Body of pancreas (tissue), 4 donors: ENCODE measurements at regions not wholly inside any gene's neighbourhood (a gene's known extent, or its start where the extent isn't known, plus 50 kb on each side); places are given as distances from the start of the nearest gene placed in this dataset.

Source experiments
- ATAC-seq: fragments of 150-250 bp; one replicate; pipeline ENCODE4 v1.9.1; 2016
- DNase-seq, 4 donors: peaks; one replicate each; pipeline ENCODE4 v3.0.0-alpha.2; 2019
- H3K27ac ChIP-seq, 4 donors: fragments of 200-600 bp; sonication (generic); 1 replicate in 3 of 4; 2 replicates in 1 of 4; pipeline versions ENCODE4 v1.5.1 to v1.6.1; 2016 to 2019; ENCODE audit warnings: mild to moderate bottlenecking in 1 of 4, mixed read lengths in 1 of 4, moderate library complexity in 1 of 4
- H3K27me3 ChIP-seq, 2 donors: fragments of 200-600 bp; sonication (generic); one replicate each; pipeline ENCODE4 v1.6.0; 2016; ENCODE audit warnings: mild to moderate bottlenecking in 1 of 2
- H3K36me3 ChIP-seq, 2 donors: fragments of 200-600 bp; sonication (generic); replicated peaks in 1 of 2; 2 replicates each; pipeline ENCODE4 v1.5.1; 2016; ENCODE audit warnings: low read depth in 2 of 2; ENCODE audit not compliant: insufficient read depth in 1 of 2
- H3K4me1 ChIP-seq: fragments of 200-600 bp; sonication (generic); one replicate; pipeline ENCODE4 v1.6.0; 2016
- H3K4me3 ChIP-seq, 2 donors: fragments of 200-600 bp; sonication (generic); 1 replicate in 1 of 2; 2 replicates in 1 of 2; pipeline ENCODE4 v1.5.1; 2016 to 2019
- H3K9me3 ChIP-seq, 3 donors: fragments of 200-600 bp; sonication (generic); 1 replicate in 2 of 3; 2 replicates in 1 of 3; pipeline ENCODE4 v1.5.1; 2016
- CTCF ChIP-seq, 7 experiments: fragments of 450-650 bp in 4 of 7; fragments of 200-600 bp in 3 of 7; sonication (generic) in 3 of 7; IDR thresholded peaks; one replicate each; pipeline ENCODE4 v1.5.1; 2016 to 2019; ENCODE audit warnings: antibody characterized with exemption in 7 of 7
- POLR2A ChIP-seq, 3 donors: fragments of 450-650 bp; IDR thresholded peaks; one replicate each; pipeline ENCODE4 v1.6.1; 2016; ENCODE audit warnings: antibody characterized with exemption in 3 of 3, mild to moderate bottlenecking in 2 of 3
- WGBS, 2 donors: methylation state at CpG; one replicate each; pipeline ENCODE4 v1.1.5; 2017; 5-methylcytosine and 5-hydroxymethylcytosine counted together
- intact Hi-C: fragments of 100-400 bp; cut with DNase I; formaldehyde crosslinking; loops from one replicate; pipeline ENCODE4 v1.15.1; 2023

- no peaks in the 10 kb centered on the region for H3K4me1 ChIP-seq
- no peak for TF ChIP-seq CTCF (IDR thresholded peaks at IDR 0.05)
- TF ChIP-seq POLR2A (IDR thresholded peaks at IDR 0.05): no peak
- ATAC-seq (no peak), DNase-seq (no peak)
- H3K27me3 ChIP-seq: no peaks in the 10 kb centered on the region
- H3K36me3 ChIP-seq: no peaks in the 10 kb centered on the region
- intact Hi-C loops: no loop called here
- no peaks in the 10 kb centered on the region for H3K9me3 ChIP-seq
- H3K27ac ChIP-seq: no peak overlapping the region
- H3K4me3 ChIP-seq: no peak overlapping the region
Observed at GRCh38 chr12:41983856-41984255, 160.8 kb downstream of the GXYLT1 start.

GRCh38 chr12:41983394-41983793, 161.3 kb downstream of the GXYLT1 start:
- Histone ChIP-seq H3K4me3 (no peak overlapping the region), H3K36me3 (no peaks in the 10 kb centered on the region), H3K4me1 (no peaks in the 10 kb centered on the region), H3K27ac (no peak overlapping the region), H3K27me3 (no peaks in the 10 kb centered on the region), H3K9me3 (no peaks in the 10 kb centered on the region)
- ATAC-seq (no peak), DNase-seq (no peak)
- TF ChIP-seq POLR2A (IDR thresholded peaks at IDR 0.05): no peak
- WGBS, 2 donors: 20 to 31% methylated on average over 1 of the region's 1 CpG
- intact Hi-C loops: no loop called here

- TF ChIP-seq CTCF (IDR thresholded peaks at IDR 0.05) (no peak), POLR2A (IDR thresholded peaks at IDR 0.05) (no peak)
- ATAC-seq (no peak), DNase-seq (no peak)
- Histone ChIP-seq H3K27me3 (no peaks in the 10 kb centered on the region), H3K4me3 (no peak overlapping the region), H3K36me3 (no peaks in the 10 kb centered on the region), H3K9me3 (no peaks in the 10 kb centered on the region), H3K27ac (no peak overlapping the region), H3K4me1 (no peaks in the 10 kb centered on the region)
- intact Hi-C loops: no loop called here
- 52 to 56% methylated on average over 1 of the region's 1 CpG for WGBS, 2 donors
Observed at GRCh38 chr12:41981758-41982157, 162.9 kb downstream of the GXYLT1 start.

GRCh38 chr12:41981013-41981412, 163.7 kb downstream of the GXYLT1 start:
- H3K4me3 ChIP-seq: no peak overlapping the region
- no peaks in the 10 kb centered on the region for H3K4me1 ChIP-seq
- H3K36me3 ChIP-seq: no peaks in the 10 kb centered on the region
- H3K9me3 ChIP-seq: no peaks in the 10 kb centered on the region
- DNase-seq (no peak), ATAC-seq (no peak)
- TF ChIP-seq CTCF (IDR thresholded peaks at IDR 0.05): no peak
- TF ChIP-seq POLR2A (IDR thresholded peaks at IDR 0.05): no peak
- no peaks in the 10 kb centered on the region for H3K27me3 ChIP-seq
- intact Hi-C loops: no loop called here
- WGBS, 2 donors: 40 to 49% methylated on average over 2 of the region's 2 CpGs
- H3K27ac ChIP-seq: no peak overlapping the region

- Histone ChIP-seq H3K27me3 (no peaks in the 10 kb centered on the region), H3K9me3 (no peaks in the 10 kb centered on the region), H3K27ac (no peak overlapping the region), H3K4me1 (no peaks in the 10 kb centered on the region), H3K4me3 (no peak overlapping the region), H3K36me3 (no peaks in the 10 kb centered on the region)
- ATAC-seq (no peak), DNase-seq (no peak)
- WGBS, 2 donors: 26 to 35% methylated on average over 1 of the region's 1 CpG
- TF ChIP-seq CTCF (IDR thresholded peaks at IDR 0.05) (no peak), POLR2A (IDR thresholded peaks at IDR 0.05) (no peak)
- intact Hi-C loops: no loop called here
Observed at GRCh38 chr12:41980390-41980789, 164.3 kb downstream of the GXYLT1 start.
